Panc1 (cell line): ENCODE measurements at regions not wholly inside any gene's neighbourhood (a gene's known extent, or its start where the extent isn't known, plus 50 kb on each side); places are given as distances from the start of the nearest gene placed in this dataset.

ENCODE experiments used
- ATAC-seq: fragments of 200-7000 bp; cut with Tn5 transposase; 2 replicates; pipeline ENCODE4 v1.9.1; 2020; ENCODE audit warnings: mild to moderate bottlenecking, moderate library complexity
- BruUV-seq: library from RNA; stranded (reverse); fragments of 400-500 nt; replicated peaks from 2 replicates; lab custom pipeline; 2021; lab: Mats Ljungman, UMichigan
- CTCF ChIA-PET: fragments of 300-600 bp; sonication (Branson Sonifier 250); formaldehyde crosslinking; loops from one replicate; lab custom pipeline; 2022; ENCODE audit warnings: antibody characterized with exemption; lab: Charles Lee
- POLR2A ChIA-PET: fragments of 300-600 bp; sonication (Branson Sonifier 250); formaldehyde crosslinking; loops from one replicate; lab custom pipeline; 2022; ENCODE audit warnings: antibody characterized with exemption; lab: Charles Lee
- DNase-seq: peaks from one replicate; pipeline ENCODE4 v3.0.0-alpha.2; 2010; ENCODE audit warnings: low read depth, low spot score
- H3K27ac ChIP-seq: 2 replicates; pipeline ENCODE4 v1.5.1; 2011; ENCODE audit warnings: mild to moderate bottlenecking, low read length, inconsistent platforms
- H3K27me3 ChIP-seq: fragments of 200-500 bp; sonication (Bioruptor generic); 2 replicates; pipeline ENCODE4 v1.6.0; 2014; ENCODE audit warnings: low read length, inconsistent platforms; ENCODE audit not compliant: control insufficient read depth, insufficient read depth
- H3K36me3 ChIP-seq: fragments of 200-500 bp; sonication (Bioruptor generic); 2 replicates; pipeline ENCODE4 v1.5.1; 2014; ENCODE audit warnings: inconsistent platforms, mild to moderate bottlenecking, low read length, moderate library complexity; ENCODE audit not compliant: control insufficient read depth, insufficient read depth
- H3K4me1 ChIP-seq: 2 replicates; pipeline ENCODE4 v1.5.1; 2011; ENCODE audit warnings: inconsistent platforms, mild to moderate bottlenecking, low read length, moderate library complexity; ENCODE audit not compliant: control insufficient read depth, insufficient read depth
- H3K4me3 ChIP-seq, 2 experiments: 2 replicates each; pipeline ENCODE4 v1.5.1; 2011 to 2012; ENCODE audit warnings: low read depth in 2 of 2, low read length in 2 of 2, mild to moderate bottlenecking in 2 of 2, inconsistent platforms in 1 of 2, moderate library complexity in 1 of 2
- H3K9me3 ChIP-seq: fragments of 200-500 bp; sonication (Bioruptor generic); 2 replicates; pipeline ENCODE4 v1.5.1; 2014; ENCODE audit warnings: low read depth, mild to moderate bottlenecking, inconsistent platforms, low read length, moderate library complexity; ENCODE audit not compliant: control insufficient read depth, insufficient read depth
- POLR2AphosphoS5 ChIP-seq: IDR thresholded peaks from 2 replicates; pipeline ENCODE4 v1.6.1; 2012; ENCODE audit warnings: mild to moderate bottlenecking, low read depth, low read length, moderate library complexity
- SIN3A ChIP-seq: IDR thresholded peaks from 2 replicates; pipeline ENCODE4 v1.6.1; 2012; ENCODE audit warnings: low read depth, mild to moderate bottlenecking, low read length, moderate library complexity, borderline replicate concordance; ENCODE audit not compliant: insufficient read depth
- TCF7L2 ChIP-seq: IDR thresholded peaks from 2 replicates; pipeline ENCODE4 v1.6.1; 2011; ENCODE audit warnings: mild to moderate bottlenecking, low read depth, low read length, inconsistent platforms
- in situ Hi-C: cut with HindIII; loops from 2 replicates; pipeline ENCODE4 v1.10.0; 2016; ENCODE audit warnings: low sequenced_read_pairs, low pct_unique_long_range_greater_than_20kb
- intact Hi-C: fragments of 100-400 bp; cut with micrococcal nuclease; formaldehyde crosslinking; loops from one replicate; pipeline ENCODE4 v1.10.0; 2022; ENCODE audit not compliant: unreplicated experiment
- TF ChIP-seq, protein P1 (sequence below): fragments of 450-650 bp; IDR thresholded peaks from 2 replicates; pipeline ENCODE4 v1.5.1; 2017; ENCODE audit warnings: mild to moderate bottlenecking
- TF ChIP-seq, protein P2 (sequence below), 2 experiments: IDR thresholded peaks; 2 replicates each; pipeline ENCODE4 v1.6.1; 2011 to 2012; ENCODE audit warnings: low read depth in 2 of 2, control low read depth in 1 of 2, low read length in 1 of 2, mild to moderate bottlenecking in 1 of 2, moderate library complexity in 1 of 2; ENCODE audit not compliant: insufficient read depth in 1 of 2

DNA sequence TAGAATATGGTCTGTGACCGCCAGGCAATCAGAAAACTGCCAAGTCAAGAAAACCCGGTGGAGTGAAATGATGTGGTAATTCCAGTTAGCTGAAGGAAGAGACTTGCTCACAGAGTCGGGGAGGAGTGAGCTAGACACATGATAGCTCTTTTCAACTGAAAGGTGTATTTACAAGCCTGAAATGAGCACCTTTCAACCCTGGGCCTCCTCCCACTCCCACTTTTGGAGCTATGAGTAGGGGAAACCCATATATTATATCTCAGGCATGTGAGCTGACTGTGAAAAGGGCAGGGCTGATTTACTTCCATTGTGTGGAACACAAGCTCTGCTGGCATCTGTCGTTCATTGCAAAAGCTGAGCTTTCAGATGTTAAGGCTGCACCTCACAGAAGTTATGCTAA is 960.2 kb downstream of the TUSC7 start:
- DNase-seq (no peak), ATAC-seq (no peak)
- ChIA-PET CTCF (no interaction called here), POLR2A (no interaction called here)
- no TSS peak for BruUV-seq
- H3K27ac ChIP-seq = no peak overlapping the region
- no peaks in the 10 kb centered on the region for H3K4me1 ChIP-seq
- H3K9me3 ChIP-seq = no peaks in the 10 kb centered on the region
- no peaks in the 10 kb centered on the region for H3K27me3 ChIP-seq
- H3K4me3 ChIP-seq = no peak overlapping the region
- intact Hi-C loops = no loop called here
- H3K36me3 ChIP-seq = no peaks in the 10 kb centered on the region
- in situ Hi-C loops = no loop called here
- TF ChIP-seq SIN3A = no peak
- TF ChIP-seq, protein P1, sequence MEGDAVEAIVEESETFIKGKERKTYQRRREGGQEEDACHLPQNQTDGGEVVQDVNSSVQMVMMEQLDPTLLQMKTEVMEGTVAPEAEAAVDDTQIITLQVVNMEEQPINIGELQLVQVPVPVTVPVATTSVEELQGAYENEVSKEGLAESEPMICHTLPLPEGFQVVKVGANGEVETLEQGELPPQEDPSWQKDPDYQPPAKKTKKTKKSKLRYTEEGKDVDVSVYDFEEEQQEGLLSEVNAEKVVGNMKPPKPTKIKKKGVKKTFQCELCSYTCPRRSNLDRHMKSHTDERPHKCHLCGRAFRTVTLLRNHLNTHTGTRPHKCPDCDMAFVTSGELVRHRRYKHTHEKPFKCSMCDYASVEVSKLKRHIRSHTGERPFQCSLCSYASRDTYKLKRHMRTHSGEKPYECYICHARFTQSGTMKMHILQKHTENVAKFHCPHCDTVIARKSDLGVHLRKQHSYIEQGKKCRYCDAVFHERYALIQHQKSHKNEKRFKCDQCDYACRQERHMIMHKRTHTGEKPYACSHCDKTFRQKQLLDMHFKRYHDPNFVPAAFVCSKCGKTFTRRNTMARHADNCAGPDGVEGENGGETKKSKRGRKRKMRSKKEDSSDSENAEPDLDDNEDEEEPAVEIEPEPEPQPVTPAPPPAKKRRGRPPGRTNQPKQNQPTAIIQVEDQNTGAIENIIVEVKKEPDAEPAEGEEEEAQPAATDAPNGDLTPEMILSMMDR = no peak
- TF ChIP-seq, protein P2, sequence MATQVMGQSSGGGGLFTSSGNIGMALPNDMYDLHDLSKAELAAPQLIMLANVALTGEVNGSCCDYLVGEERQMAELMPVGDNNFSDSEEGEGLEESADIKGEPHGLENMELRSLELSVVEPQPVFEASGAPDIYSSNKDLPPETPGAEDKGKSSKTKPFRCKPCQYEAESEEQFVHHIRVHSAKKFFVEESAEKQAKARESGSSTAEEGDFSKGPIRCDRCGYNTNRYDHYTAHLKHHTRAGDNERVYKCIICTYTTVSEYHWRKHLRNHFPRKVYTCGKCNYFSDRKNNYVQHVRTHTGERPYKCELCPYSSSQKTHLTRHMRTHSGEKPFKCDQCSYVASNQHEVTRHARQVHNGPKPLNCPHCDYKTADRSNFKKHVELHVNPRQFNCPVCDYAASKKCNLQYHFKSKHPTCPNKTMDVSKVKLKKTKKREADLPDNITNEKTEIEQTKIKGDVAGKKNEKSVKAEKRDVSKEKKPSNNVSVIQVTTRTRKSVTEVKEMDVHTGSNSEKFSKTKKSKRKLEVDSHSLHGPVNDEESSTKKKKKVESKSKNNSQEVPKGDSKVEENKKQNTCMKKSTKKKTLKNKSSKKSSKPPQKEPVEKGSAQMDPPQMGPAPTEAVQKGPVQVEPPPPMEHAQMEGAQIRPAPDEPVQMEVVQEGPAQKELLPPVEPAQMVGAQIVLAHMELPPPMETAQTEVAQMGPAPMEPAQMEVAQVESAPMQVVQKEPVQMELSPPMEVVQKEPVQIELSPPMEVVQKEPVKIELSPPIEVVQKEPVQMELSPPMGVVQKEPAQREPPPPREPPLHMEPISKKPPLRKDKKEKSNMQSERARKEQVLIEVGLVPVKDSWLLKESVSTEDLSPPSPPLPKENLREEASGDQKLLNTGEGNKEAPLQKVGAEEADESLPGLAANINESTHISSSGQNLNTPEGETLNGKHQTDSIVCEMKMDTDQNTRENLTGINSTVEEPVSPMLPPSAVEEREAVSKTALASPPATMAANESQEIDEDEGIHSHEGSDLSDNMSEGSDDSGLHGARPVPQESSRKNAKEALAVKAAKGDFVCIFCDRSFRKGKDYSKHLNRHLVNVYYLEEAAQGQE (IDR thresholded peaks at IDR 0.05; ENCODE audit: insufficient read depth in 1 of 2, low read depth in 2 of 2, low read length in 1 of 2) = no peak
- TF ChIP-seq TCF7L2 = no peak

- in situ Hi-C loops = no loop called here
- DNase-seq = no peak
- Histone ChIP-seq H3K4me3 (no peak overlapping the region), H3K36me3 (no peaks in the 10 kb centered on the region), H3K27ac (no peak overlapping the region), H3K4me1 (no peaks in the 10 kb centered on the region), H3K9me3 (no peaks in the 10 kb centered on the region), H3K27me3 (no peaks in the 10 kb centered on the region)
- POLR2A ChIA-PET = no interaction called here
- TF ChIP-seq SIN3A = no peak
- TF ChIP-seq TCF7L2 = no peak
- TF ChIP-seq, protein P1 = no peak
- TF ChIP-seq, protein P2 (IDR thresholded peaks at IDR 0.05; ENCODE audit: insufficient read depth in 1 of 2, low read depth in 2 of 2, low read length in 1 of 2) = no peak
- no peak for TF ChIP-seq POLR2AphosphoS5
- CTCF ChIA-PET = interaction anchor here (0.6 kb wide), 1 partner anchor 873 kb away, joined by 3 read pairs; no protein-coding TSS in a partner anchor
- ATAC-seq = no peak
- no TSS peak for BruUV-seq
- intact Hi-C loops = no loop called here
Observed at GRCh38 chr3:117671722-117672318, 962.2 kb downstream of the TUSC7 start.
